Muscle of leg (tissue), 3 donors: ENCODE measurements at regions not wholly inside any gene's neighbourhood (a gene's known extent, or its start where the extent isn't known, plus 50 kb on each side); places are given as distances from the start of the nearest gene placed in this dataset.

ENCODE experiments used
- DNase-seq: peaks from one replicate; pipeline ENCODE4 v3.0.0; 2013
- H3K27ac ChIP-seq: one replicate; pipeline ENCODE4 v1.5.1; 2013; ENCODE audit warnings: mild to moderate bottlenecking, low read length, control low read depth
- H3K27me3 ChIP-seq: one replicate; pipeline ENCODE4 v1.6.1; 2013; ENCODE audit warnings: low read length; ENCODE audit not compliant: control insufficient read depth, insufficient read depth
- H3K36me3 ChIP-seq: one replicate; pipeline ENCODE4 v1.6.1; 2013; ENCODE audit warnings: low read length; ENCODE audit not compliant: control insufficient read depth, insufficient read depth
- H3K4me1 ChIP-seq: one replicate; pipeline ENCODE4 v1.6.1; 2013; ENCODE audit warnings: low read length; ENCODE audit not compliant: control insufficient read depth, insufficient read depth
- H3K4me3 ChIP-seq: one replicate; pipeline ENCODE4 v1.5.1; 2013; ENCODE audit warnings: low read length, control low read depth
- H3K9me3 ChIP-seq: replicated peaks from 2 replicates; pipeline ENCODE4 v1.6.1; 2013; ENCODE audit warnings: low read depth, low read length; ENCODE audit not compliant: control insufficient read depth
- WGBS: methylation state at CpG from one replicate; pipeline ENCODE4 v1.1.5; 2013; ENCODE audit warnings: missing lambda C conversion rate; ENCODE audit not compliant: insufficient coverage; 5-methylcytosine and 5-hydroxymethylcytosine counted together

GRCh38 chr2:111705711-111706336 is 178.2 kb downstream of the ANAPC1 start:
- H3K4me3 ChIP-seq = no peak overlapping the region
- peak; percentile 54 for DNase-seq
- H3K4me1 ChIP-seq = peaks cover 28% of the 10 kb centered on the region
- H3K9me3 ChIP-seq = no peaks in the 10 kb centered on the region
- no peak overlapping the region for H3K27ac ChIP-seq
- 40% methylated on average over 2 of the region's 6 CpGs for WGBS
- H3K27me3 ChIP-seq = no peaks in the 10 kb centered on the region
- no peaks in the 10 kb centered on the region for H3K36me3 ChIP-seq

DNA sequence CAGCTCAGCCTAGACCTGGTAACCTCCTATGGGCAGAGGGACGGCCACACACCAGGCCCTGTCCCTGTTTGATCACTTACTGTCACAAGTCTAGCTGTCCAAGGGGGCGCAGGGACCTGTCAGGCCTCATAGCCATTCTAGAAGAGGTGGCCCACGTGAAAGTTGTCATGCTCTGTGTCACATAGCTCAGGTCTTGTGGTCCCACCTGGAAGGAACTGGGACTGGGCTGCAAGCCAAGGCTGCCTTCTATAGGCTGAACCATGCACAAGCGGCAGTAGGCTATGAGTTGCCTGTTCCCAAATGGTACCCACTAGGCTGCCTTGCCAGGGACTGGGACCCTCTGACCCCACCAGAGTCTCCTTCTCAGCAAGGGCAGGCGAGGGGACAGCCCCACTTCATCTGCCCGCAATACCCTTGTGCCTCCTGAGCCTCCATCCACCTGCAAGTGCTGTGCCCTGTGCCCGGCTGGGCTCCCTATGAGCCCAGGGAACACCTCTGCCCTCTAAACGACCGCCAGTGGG is 177.5 kb downstream of the ANAPC1 start:
- H3K27me3 ChIP-seq = no peaks in the 10 kb centered on the region
- WGBS = 94% methylated on average over 7 of the region's 9 CpGs

GRCh38 chr2:111707700-111708099 is 176.3 kb downstream of the ANAPC1 start:
- WGBS = 89% methylated on average over 3 of the region's 7 CpGs
- no peaks in the 10 kb centered on the region for H3K27me3 ChIP-seq
- H3K4me1 ChIP-seq = peaks cover 18% of the 10 kb centered on the region
- no peaks in the 10 kb centered on the region for H3K9me3 ChIP-seq
- H3K27ac ChIP-seq = no peak overlapping the region
- no peak for DNase-seq
- no peaks in the 10 kb centered on the region for H3K36me3 ChIP-seq
- H3K4me3 ChIP-seq = no peak overlapping the region

More for the DNA sequence above, 177.5 kb downstream of the ANAPC1 start:
- no peaks in the 10 kb centered on the region for H3K9me3 ChIP-seq
- no peak for DNase-seq
- no peaks in the 10 kb centered on the region for H3K36me3 ChIP-seq
- H3K27ac ChIP-seq = no peak overlapping the region
- H3K4me1 ChIP-seq = peaks cover 28% of the 10 kb centered on the region
- H3K4me3 ChIP-seq = no peak overlapping the region

- H3K4me1 ChIP-seq = peaks cover 16% of the 10 kb centered on the region
- H3K4me3 ChIP-seq = no peak overlapping the region
- H3K27me3 ChIP-seq = no peaks in the 10 kb centered on the region
- H3K36me3 ChIP-seq = no peaks in the 10 kb centered on the region
- no peaks in the 10 kb centered on the region for H3K9me3 ChIP-seq
- no peak for DNase-seq
- no peak overlapping the region for H3K27ac ChIP-seq
- WGBS = 15% methylated on average over 2 of the region's 4 CpGs
Observed at GRCh38 chr2:111708476-111709180, 175.4 kb downstream of the ANAPC1 start.

GRCh38 chr2:111709321-111709720 is 174.7 kb downstream of the ANAPC1 start:
- no peaks in the 10 kb centered on the region for H3K27me3 ChIP-seq
- no peaks in the 10 kb centered on the region for H3K36me3 ChIP-seq
- WGBS = 100% methylated on average over 1 of the region's 3 CpGs
- H3K4me1 ChIP-seq = peaks cover 16% of the 10 kb centered on the region
- H3K4me3 ChIP-seq = no peak overlapping the region
- no peak overlapping the region for H3K27ac ChIP-seq
- no peak for DNase-seq
- no peaks in the 10 kb centered on the region for H3K9me3 ChIP-seq

GRCh38 chr2:111710085-111710484 is 173.9 kb downstream of the ANAPC1 start:
- H3K27ac ChIP-seq = no peak overlapping the region
- peaks cover 16% of the 10 kb centered on the region for H3K4me1 ChIP-seq
- no peak overlapping the region for H3K4me3 ChIP-seq
- no peaks in the 10 kb centered on the region for H3K36me3 ChIP-seq
- H3K27me3 ChIP-seq = no peaks in the 10 kb centered on the region
- no peaks in the 10 kb centered on the region for H3K9me3 ChIP-seq
- no peak for DNase-seq
- 53% methylated on average over 5 of the region's 6 CpGs for WGBS

GRCh38 chr2:111710613-111711012 is 173.4 kb downstream of the ANAPC1 start:
- DNase-seq = no peak
- 20% methylated on average over 1 of the region's 4 CpGs for WGBS
- Histone ChIP-seq H3K4me1 (peaks cover 11% of the 10 kb centered on the region), H3K9me3 (no peaks in the 10 kb centered on the region), H3K27me3 (no peaks in the 10 kb centered on the region), H3K36me3 (no peaks in the 10 kb centered on the region), H3K27ac (no peak overlapping the region), H3K4me3 (no peak overlapping the region)

GRCh38 chr2:111711270-111711669 is 172.7 kb downstream of the ANAPC1 start:
- Histone ChIP-seq H3K4me3 (no peak overlapping the region), H3K27me3 (no peaks in the 10 kb centered on the region), H3K36me3 (no peaks in the 10 kb centered on the region), H3K27ac (no peak overlapping the region), H3K4me1 (peaks cover 4% of the 10 kb centered on the region), H3K9me3 (no peaks in the 10 kb centered on the region)
- no peak for DNase-seq
- WGBS = 83% methylated on average over 1 of the region's 4 CpGs

DNA sequence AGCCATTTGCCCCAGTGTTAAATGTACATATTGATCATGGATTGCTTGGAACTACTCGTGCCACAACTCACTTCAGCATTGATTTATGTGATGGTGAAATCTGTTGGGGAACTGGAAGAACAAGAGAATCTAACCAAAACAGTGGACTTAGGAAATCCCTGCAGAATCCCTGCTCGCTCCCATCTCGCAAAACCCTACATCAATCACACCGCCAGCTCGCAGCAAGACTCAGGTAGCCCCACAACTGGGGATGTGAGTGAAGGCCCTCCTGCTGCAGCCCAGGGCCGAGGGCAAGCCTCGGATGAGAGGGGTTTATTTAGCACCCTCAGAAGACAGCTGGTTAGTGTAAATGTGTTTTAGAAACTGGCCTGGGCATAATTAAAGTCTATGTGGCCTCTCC is 171.6 kb downstream of the ANAPC1 start:
- Histone ChIP-seq H3K4me3 (no peak overlapping the region), H3K27me3 (no peaks in the 10 kb centered on the region), H3K36me3 (no peaks in the 10 kb centered on the region), H3K9me3 (no peaks in the 10 kb centered on the region), H3K27ac (no peak overlapping the region), H3K4me1 (peaks cover 3% of the 10 kb centered on the region)
- 81% methylated on average over 3 of the region's 7 CpGs for WGBS
- DNase-seq = no peak

GRCh38 chr2:111712940-111713515 is 171.0 kb downstream of the ANAPC1 start:
- Histone ChIP-seq H3K36me3 (no peaks in the 10 kb centered on the region), H3K4me3 (no peak overlapping the region), H3K27ac (no peak overlapping the region), H3K4me1 (peaks cover 3% of the 10 kb centered on the region), H3K9me3 (no peaks in the 10 kb centered on the region), H3K27me3 (no peaks in the 10 kb centered on the region)
- no peak for DNase-seq
- WGBS = 84% methylated on average over 4 of the region's 5 CpGs
